RWPE2 (cell line): ENCODE measurements at regions not wholly inside any gene's neighbourhood (a gene's known extent, or its start where the extent isn't known, plus 50 kb on each side); places are given as distances from the start of the nearest gene placed in this dataset.
A peak's percentile ranks its signal among the peaks of the same experiment; 100 is the strongest.

Source experiments
- ATAC-seq: fragments of 200-7000 bp; cut with Tn5 transposase; 3 replicates; pipeline ENCODE4 v1.9.1; 2021; ENCODE audit warnings: low read depth
- DNase-seq: peaks from one replicate; pipeline ENCODE4 v3.0.0-alpha.2; 2020; ENCODE audit warnings: low spot score
- H3K27ac ChIP-seq: fragments of 450-650 bp; 2 replicates; pipeline ENCODE4 v1.5.1; 2017; ENCODE audit warnings: mild to moderate bottlenecking; ENCODE audit not compliant: poor library complexity, severe bottlenecking
- H3K27me3 ChIP-seq: fragments of 250-450 bp; sonication (Bioruptor Pico); 2 replicates; pipeline ENCODE4 v1.5.1; 2021; ENCODE audit warnings: mild to moderate bottlenecking, moderate library complexity; ENCODE audit not compliant: insufficient read depth, poor library complexity, severe bottlenecking
- H3K36me3 ChIP-seq: fragments of 250-450 bp; sonication (Bioruptor Pico); 2 replicates; pipeline ENCODE4 v1.5.1; 2020; ENCODE audit warnings: low read depth, mild to moderate bottlenecking, moderate library complexity
- H3K4me1 ChIP-seq: fragments of 250-450 bp; sonication (Bioruptor Pico); 2 replicates; pipeline ENCODE4 v1.5.1; 2021; ENCODE audit warnings: mild to moderate bottlenecking, moderate library complexity; ENCODE audit not compliant: insufficient read depth, poor library complexity, severe bottlenecking
- H3K4me3 ChIP-seq: fragments of 250-450 bp; sonication (Bioruptor Pico); 2 replicates; pipeline ENCODE4 v1.5.1; 2021; ENCODE audit warnings: mild to moderate bottlenecking, moderate library complexity; ENCODE audit not compliant: severe bottlenecking
- H3K9me3 ChIP-seq: fragments of 250-450 bp; sonication (Bioruptor Pico); 2 replicates; pipeline ENCODE4 v1.5.1; 2021; ENCODE audit warnings: mild to moderate bottlenecking, moderate library complexity; ENCODE audit not compliant: severe bottlenecking
- TF ChIP-seq, protein P1 (sequence below): fragments of 450-650 bp; IDR thresholded peaks from one replicate; pipeline ENCODE4 v1.5.1; 2017; ENCODE audit warnings: mild to moderate bottlenecking, moderate library complexity; ENCODE audit not compliant: poor library complexity, severe bottlenecking

- no peak overlapping the region for H3K27ac ChIP-seq
- H3K9me3 ChIP-seq, result no peaks in the 10 kb centered on the region
- TF ChIP-seq, protein P1, sequence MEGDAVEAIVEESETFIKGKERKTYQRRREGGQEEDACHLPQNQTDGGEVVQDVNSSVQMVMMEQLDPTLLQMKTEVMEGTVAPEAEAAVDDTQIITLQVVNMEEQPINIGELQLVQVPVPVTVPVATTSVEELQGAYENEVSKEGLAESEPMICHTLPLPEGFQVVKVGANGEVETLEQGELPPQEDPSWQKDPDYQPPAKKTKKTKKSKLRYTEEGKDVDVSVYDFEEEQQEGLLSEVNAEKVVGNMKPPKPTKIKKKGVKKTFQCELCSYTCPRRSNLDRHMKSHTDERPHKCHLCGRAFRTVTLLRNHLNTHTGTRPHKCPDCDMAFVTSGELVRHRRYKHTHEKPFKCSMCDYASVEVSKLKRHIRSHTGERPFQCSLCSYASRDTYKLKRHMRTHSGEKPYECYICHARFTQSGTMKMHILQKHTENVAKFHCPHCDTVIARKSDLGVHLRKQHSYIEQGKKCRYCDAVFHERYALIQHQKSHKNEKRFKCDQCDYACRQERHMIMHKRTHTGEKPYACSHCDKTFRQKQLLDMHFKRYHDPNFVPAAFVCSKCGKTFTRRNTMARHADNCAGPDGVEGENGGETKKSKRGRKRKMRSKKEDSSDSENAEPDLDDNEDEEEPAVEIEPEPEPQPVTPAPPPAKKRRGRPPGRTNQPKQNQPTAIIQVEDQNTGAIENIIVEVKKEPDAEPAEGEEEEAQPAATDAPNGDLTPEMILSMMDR, result no peak
- no peaks in the 10 kb centered on the region for H3K36me3 ChIP-seq
- peaks cover 5% of the 10 kb centered on the region for H3K27me3 ChIP-seq
- H3K4me1 ChIP-seq, result no peaks in the 10 kb centered on the region
- ATAC-seq (no peak), DNase-seq (no peak)
- no peak overlapping the region for H3K4me3 ChIP-seq
Observed at GRCh38 chr5:118228489-118228888, 759.9 kb downstream of the DTWD2 start.

- no peak overlapping the region for H3K27ac ChIP-seq
- TF ChIP-seq, protein P1, result no peak
- no peaks in the 10 kb centered on the region for H3K4me1 ChIP-seq
- DNase-seq (no peak), ATAC-seq (0 out of 3 replicates have a peak, but pooled peaks have one; percentile 23)
- H3K4me3 ChIP-seq, result no peak overlapping the region
- peaks cover 7% of the 10 kb centered on the region for H3K27me3 ChIP-seq
- no peaks in the 10 kb centered on the region for H3K9me3 ChIP-seq
- H3K36me3 ChIP-seq, result no peaks in the 10 kb centered on the region
Observed at GRCh38 chr5:118224546-118224945, 763.8 kb downstream of the DTWD2 start.

DNA sequence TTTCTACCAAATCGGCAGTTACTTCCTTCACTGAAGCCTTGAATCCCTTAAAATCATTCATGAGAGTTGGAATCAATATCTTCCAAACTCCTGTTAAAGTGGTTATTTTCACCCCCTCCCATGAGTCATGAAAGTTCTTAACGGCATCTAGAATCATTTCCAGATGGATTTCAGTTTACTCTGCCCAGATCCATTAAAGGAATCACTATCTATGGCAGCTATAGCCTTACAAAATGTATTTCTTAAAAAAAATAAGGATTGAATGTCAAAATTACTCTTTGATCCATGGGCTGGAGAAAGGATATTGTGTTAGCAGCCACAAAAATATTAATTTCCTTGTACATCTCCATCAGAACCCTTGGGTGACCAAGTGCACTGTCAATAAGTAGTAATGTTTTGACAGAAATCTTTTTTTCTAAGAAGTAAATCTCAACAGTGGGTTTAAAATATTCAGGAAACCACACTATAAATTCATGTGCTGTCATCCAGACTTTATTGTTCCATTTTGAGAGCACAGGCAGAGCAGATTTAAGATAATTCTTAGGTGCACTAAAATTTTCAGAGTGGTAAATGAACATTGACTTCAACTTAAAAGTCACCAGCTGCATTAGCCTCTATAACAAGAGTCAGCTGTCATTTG lies 767.7 kb downstream of the DTWD2 start:
- H3K27ac ChIP-seq, result no peak overlapping the region
- no peak for DNase-seq
- H3K4me3 ChIP-seq, result no peak overlapping the region
- TF ChIP-seq, protein P1, result no peak
- no peaks in the 10 kb centered on the region for H3K36me3 ChIP-seq
- no peak for ATAC-seq
- no peaks in the 10 kb centered on the region for H3K9me3 ChIP-seq
- H3K27me3 ChIP-seq, result peaks cover 8% of the 10 kb centered on the region
- H3K4me1 ChIP-seq, result no peaks in the 10 kb centered on the region

DNA sequence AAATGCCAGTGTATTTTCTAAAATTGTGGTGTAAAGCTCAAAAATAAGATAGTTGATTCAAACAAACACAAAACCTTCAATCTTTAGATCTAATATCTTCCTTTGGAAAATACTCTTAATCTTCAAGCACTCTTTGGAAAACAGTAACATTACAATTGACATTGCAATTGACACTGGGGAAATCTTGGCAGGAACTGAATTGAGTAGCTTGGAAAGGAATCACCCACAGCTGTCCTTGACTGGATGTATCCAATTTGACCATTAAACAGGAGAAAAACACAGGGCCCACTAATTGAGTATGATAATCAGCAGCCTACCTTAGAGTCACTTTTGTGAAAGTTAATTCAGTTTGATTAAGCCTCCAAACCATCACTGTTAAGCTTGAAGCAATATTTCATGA lies 776.7 kb downstream of the DTWD2 start:
- DNase-seq (no peak), ATAC-seq (no peak)
- Histone ChIP-seq H3K9me3 (no peaks in the 10 kb centered on the region), H3K4me3 (no peak overlapping the region), H3K27me3 (peaks cover 7% of the 10 kb centered on the region), H3K4me1 (no peaks in the 10 kb centered on the region), H3K36me3 (no peaks in the 10 kb centered on the region), H3K27ac (no peak overlapping the region)
- TF ChIP-seq, protein P1, result no peak

GRCh38 chr5:118208031-118208453 lies 780.3 kb downstream of the DTWD2 start:
- H3K4me1 ChIP-seq, result no peaks in the 10 kb centered on the region
- TF ChIP-seq, protein P1, result no peak
- ATAC-seq (no peak), DNase-seq (no peak)
- no peak overlapping the region for H3K4me3 ChIP-seq
- no peaks in the 10 kb centered on the region for H3K9me3 ChIP-seq
- H3K36me3 ChIP-seq, result no peaks in the 10 kb centered on the region
- no peaks in the 10 kb centered on the region for H3K27me3 ChIP-seq
- no peak overlapping the region for H3K27ac ChIP-seq
